ENCODE measurements at regions not wholly inside any gene's neighbourhood (a gene's known extent, or its start where the extent isn't known, plus 50 kb on each side); places are given as distances from the start of the nearest gene placed in this dataset.
"Not testable (repeated sequence)": the region's sequence is repeated elsewhere in the genome, so short reads cannot be mapped to it uniquely, and the experiment has no call there.

DNA sequence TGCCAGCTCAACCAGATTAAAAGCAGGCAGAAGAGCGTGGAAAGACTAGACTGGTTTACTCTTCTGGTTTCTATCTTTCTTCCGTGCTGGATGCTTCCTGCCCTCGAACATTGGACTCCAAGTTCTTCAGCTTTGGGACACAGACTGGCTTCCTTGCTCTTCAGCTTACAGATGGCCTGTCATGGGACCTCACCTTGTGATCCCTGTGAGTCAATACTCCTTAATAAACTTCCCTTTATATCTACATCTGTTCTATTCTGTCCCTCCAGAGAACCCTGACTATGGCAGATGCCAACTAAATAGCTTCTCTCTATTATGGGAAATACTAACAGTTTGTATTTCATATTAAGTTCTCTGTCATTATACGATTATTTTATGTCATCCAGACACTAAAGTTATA lies 609.1 kb downstream of the LMO7 start:
- DNase-seq = no peak

DNA sequence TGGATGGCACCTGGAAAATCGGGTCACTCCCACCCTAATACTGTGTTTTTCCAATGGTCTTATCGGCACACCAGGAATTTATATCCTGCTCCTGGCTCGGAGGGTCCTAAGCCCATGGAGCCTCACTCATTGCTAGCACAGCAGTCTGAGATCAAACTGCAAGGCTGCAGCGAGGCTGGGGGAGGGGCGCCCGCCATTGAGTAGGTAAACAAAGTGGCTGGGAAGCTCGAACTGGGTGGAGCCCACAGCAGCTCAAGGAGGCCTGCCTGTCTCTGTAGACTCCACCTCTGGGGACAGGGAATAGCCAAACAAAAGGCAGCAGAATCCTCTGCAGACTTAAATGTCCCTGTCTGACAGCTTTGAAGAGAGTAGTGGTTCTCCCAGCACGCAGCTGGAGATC lies 607.0 kb downstream of the LMO7 start:
- DNase-seq = not testable (repeated sequence)

DNA sequence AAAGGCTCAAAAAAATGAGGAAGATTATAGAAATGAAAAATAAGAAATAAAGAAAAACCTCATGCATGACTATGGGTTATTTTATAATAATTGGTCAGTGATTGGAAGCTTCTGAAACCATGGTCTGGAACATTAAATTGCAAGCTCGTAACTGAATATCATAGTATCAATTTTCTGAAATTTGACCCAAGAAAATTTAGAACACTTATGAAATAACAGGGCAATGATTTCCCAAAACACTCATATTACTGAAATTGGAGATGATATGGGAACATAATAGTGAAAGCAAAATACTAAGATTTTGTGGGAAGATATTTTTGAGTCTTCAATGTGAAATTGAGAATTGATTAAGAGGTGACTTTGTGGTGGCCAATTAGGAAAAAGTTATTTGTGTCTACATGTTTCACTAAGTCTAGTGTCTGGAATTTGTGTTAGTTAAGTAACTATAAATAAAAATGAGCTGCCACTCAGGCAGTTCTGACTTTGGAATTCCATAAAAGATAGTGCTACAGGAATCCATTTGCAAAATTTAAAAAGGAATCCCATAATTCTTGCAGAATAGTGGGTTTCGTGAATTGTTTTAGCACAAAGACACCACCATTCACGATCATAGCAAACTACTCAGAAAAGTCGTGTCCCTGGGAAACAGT lies 603.0 kb downstream of the LMO7 start:
- DNase-seq = no peak

DNA sequence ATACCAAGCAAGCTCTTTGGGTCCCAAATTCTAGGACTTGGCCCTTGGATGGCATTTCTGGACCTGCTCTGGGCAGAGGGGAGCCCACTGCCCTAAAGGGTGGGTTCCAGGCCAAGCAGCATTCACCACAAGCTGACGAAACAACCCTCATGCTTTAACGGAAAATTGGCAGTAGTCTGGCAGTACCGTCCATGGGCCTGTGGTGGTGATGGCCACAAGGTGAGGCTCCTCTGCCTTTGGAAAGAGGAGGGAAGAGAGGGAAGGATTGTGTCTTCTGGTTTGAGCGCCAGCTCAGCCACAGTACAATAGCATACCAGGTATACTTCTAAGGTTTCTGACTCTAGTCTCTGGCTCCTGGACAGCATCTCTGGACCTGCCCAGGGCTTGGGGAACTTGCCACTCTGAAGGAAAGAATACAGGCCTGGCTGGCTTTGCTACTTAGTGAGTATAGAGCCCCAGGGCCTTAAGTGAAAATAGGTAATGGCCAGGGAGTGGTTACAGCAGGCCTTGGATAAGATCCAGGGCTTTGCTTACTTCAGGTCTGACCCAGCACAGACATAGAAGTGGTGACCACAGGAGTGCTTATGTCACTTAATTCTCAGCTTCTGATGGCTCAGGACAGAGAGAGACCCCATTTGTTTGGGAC lies 595.5 kb downstream of the LMO7 start:
- DNase-seq = no peak

DNA sequence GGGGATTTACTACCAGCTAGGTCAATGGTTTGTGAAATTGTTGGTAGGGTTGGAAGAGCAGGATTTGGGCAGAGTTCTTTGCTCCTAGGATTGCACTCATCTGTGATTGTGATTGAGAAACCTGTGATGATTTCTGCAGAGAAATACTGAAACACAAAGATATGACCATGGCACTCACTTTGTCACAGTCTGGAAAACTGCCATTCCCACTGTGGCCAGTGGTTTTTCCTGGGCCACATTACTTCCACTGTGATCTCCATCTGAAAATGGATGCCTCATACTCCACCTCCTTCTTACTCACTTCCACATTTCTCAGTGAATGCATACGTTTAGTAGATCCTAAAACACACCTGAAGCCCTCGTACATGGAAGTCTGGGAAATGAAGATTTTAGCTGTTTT lies 593.2 kb downstream of the LMO7 start:
- no peak for DNase-seq

DNA sequence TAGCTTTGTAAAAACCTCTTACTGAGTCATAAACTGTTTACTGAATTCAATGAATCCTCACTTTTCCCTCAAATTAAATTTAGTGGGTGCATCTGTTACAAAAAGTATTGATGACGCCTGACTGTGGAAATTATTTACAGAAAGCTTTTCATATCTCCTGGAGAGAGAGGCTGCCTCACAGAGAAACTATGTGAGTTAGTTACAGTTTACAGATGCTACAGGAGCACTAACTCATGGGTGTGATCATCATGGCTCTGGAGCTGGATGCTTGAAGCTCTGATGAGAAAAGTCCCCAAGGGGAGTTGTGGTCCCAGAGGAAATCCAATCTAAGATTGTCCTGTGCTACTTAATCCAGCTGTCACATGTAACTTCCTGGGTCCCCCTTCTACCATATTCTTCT lies 590.8 kb downstream of the LMO7 start:
- DNase-seq = no peak

DNA sequence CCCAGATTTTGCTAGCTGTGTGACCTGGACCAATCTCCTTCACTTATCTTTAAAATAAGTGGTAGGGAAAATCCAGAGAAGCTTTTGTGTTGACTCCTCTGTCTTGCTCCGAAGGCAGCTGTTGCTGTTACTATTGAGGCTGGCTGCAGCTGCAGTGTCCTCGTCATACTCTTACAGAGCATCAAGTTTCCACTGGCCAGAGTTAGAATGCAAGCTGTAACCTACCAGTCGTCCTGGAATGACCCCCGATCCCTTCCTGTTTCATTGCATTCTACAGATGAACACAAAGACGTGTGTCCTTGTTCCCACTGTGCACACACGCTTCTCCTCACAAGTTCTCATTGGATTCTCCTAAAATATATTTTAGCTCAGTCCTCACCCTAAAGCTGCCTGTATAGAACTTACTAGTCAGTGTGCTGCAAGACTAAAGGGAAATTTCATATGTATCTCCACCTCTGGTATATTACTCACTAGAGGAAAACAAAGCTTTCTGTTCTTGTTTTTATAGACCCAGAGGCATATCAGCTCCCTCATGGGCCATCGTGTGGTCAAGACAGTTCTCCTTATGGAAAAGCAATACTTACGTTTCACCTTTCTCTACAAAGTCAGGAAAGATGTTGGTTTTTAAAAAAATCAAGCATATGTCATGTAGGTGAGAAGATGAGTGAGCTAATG lies 589.8 kb downstream of the LMO7 start:
- no peak for DNase-seq

DNA sequence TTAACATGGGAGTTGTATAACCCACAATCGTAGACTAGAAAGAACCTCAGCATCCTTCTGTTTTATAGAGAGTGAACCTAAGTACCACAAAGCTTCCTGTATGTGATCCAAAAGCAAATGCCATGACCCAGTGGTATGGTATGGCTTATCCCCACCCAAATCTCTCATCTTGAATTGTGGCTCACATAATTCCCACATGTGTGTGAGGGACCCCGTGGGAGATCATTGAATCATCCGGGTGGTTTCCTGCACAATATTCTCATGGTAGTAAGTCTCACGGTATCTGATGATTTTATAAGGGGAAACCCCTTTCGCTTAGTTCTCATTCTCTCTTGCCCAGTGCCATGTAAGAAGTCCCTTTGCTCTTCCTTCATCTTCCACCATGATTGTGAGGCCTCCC lies 587.9 kb downstream of the LMO7 start:
- DNase-seq = no peak

DNA sequence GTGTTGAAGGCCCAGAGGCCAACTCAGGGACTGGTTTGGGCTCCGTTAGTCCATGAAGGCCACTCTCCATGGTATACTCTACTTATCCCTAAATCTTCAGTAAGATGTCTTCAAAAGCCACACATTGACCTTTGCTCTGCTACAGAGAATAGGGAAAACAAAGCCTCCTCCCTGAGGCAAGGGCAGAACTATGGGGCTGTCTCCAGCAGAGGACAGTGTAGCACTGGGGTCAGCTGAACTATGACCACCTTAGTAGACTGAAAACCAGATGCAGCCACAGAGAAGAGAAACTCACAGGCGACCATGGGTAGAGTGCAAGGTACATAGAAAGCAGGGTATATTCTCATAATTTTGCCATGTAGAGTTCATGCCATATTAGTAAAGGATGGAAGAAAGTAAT lies 587.4 kb downstream of the LMO7 start:
- no peak for DNase-seq

DNA sequence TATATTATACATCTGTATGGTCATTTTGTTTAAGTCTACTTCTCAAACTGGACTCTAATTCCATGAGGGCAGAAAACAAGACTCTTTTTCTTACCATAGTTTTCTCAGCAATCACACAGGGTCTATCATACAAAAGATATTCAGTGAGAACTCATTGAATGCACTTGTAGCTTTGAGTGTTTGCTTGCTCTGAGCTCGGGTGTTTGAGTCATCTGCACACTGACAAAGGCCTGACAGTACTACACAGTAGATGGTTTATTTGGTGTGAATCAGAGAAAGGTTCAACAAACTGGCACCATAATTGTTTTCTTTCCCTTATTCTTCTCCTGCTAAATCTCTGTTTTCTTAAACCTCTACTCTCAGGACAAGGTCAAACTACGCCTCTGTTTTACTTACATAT lies 586.4 kb downstream of the LMO7 start:
- DNase-seq = no peak

DNA sequence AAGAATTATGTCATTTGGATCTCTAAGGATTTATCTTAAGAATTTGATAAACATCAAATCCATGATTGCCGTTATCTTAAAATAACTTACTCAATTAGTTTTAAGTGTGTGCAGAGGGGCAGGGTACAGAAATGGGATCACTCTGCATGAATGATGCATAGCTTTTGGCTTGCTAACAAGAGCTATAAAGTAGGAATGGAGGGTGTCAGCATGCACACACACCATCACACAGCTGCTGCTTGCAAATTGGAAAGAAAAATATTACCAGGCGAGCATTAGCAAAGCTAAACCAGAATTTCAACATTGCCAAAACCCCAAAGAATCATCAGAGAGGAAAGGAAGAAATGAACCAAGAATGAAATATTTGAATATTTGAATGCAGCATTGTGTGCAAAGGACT lies 580.6 kb downstream of the LMO7 start:
- DNase-seq = no peak

DNA sequence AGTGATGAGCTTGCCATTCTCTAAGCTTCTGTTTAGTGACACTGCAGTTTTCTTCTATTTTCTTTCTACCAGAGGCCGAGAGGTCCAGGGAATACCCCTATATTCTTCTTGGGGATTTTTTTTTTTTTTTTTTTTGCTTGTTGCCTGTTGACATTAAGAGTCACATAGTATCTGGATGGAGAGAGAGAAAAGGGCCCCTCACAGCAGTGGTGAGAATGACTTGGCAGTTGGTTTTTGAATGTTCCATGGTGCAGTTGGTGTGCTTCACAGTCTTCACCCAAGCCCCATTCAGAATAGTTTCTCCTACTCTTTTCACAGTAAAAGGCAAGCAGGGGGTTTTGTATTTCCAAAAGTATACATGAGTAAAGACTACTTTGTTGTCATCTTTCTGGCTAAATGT lies 577.9 kb downstream of the LMO7 start:
- DNase-seq = no peak

DNA sequence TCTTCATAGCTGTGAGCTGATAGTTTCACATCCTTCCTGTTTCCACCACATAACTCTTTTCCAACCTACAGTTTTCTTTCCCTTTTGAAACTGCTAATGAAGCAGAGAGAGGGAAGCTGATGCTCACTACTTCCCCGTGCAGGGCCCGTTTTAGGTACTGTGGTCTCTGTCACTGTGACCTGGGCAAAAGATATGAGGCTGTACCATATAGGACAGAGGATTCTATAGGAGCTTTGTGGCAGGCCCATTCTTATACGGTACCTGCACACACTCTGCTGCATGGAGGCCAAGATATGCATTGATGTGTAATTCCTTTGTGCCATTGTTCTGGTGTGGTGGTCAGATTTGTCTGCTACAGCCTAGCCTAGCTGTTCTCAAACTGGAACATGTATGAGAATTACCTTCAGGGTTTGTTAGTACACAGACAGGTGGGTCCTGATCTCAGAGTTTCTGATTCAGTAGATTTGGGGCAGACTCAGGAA lies 577.3 kb downstream of the LMO7 start:
- DNase-seq = no peak

DNA sequence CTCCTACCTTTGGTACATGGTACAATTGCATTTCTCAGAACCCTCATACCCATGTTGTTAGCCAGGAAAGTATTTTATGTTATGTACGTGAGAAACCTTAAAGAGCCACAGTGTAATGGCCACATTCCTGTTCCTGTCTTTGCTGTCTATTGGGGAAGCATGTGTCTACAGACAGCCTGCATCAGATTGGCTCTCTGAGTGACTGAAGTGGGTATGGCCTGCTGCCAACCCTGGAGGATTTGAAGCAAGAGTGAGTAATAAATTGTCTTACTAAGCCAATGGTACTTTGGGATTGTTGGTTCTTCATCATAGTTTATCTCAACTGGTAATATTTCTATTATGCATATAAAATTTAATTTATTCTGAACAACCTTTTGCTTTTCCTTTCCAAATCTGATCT lies 574.1 kb downstream of the LMO7 start:
- no peak for DNase-seq

DNA sequence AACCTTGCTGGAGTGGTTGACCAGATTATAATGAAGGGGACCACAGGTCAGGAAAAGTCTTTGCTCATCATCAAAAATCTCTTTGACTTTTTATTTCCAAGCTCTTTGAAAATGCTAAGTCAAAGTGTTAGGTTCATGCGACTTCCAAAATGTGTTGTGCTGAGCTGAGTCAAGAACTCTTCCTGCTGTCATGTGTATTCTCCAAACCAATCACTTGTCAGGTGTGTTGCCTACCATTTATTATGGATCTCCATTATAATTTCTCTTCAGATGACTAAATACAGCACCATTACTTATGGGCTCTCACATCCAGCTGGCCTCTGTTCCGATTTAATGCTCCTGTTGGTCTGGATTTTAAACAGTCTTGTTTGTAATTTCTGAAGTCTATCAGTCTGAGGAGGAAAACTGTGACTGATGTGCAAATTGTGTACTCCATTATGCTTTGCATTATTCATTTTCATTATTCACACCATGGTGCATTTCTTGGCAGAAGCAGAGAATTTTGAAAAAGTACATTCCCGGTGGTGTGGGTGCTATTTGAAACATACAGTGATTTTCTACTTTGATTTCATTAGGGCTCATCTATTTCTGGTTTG lies 562.5 kb downstream of the LMO7 start:
- no peak for DNase-seq

DNA sequence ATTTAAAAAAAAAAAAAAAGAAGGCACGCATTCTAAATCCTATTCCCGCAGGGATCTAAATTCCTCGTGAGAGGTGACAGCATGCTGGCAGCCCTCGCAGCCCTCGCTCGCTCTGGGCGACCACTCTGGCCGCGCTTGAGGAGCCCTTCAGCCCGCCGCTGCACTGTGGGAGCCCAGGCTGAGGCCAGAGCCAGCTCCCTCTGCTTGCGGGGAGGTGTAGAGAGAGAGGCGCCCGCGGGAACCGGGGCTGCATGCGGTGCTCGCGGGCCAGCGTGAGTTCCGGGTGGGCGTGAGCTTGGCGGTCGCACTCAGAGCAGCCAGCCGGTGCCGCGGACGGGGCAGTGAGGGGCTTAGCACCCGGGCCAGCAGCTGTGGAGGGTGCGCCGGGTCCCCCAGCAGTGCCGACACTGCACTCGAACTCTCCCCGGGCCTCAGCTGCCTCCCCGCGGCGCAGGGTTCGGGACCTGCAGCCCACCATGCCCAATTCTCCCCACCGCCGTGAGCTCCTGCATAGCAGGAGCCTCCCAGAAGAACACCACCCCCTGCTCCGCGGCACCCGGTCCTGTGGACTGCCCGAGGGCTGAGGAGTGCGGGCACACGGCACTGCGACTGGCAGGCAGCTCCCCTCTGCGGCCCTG lies 553.9 kb downstream of the LMO7 start:
- no peak for DNase-seq

DNA sequence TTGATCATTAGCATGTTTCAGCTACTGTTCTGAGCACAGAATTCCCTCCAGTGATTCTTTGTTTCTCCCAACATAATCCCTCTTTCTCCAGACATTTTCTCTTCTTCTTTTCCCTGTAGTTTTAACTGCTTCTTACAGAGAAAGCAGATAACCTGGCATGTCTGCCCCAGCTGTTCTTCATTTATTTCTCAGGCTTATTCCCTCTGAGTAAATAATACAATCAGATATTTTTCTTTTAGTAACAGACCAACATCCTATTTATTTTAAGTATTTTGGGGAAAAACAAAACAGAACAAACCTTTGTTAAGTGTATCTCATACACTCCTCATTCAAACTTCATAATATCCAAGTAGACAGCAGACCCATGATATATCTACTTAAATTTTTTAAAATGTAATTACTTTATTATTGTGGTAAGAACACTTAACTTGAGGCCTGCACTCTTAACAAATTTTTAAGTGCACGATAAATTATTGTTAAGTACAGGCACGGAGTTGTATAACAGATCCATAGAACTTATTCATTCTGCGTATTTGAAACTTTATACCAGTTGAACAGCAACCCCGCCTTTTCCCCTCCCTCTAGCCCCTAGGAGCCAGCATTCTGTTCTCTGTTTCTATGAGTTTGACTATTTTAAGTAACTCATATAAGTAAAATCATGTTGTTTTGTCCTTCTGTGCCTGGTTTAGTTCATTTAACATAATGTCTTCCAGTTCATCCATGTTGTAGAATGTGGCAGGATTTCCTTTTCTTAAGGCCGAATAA lies 540.0 kb downstream of the LMO7 start:
- no peak for DNase-seq

DNA sequence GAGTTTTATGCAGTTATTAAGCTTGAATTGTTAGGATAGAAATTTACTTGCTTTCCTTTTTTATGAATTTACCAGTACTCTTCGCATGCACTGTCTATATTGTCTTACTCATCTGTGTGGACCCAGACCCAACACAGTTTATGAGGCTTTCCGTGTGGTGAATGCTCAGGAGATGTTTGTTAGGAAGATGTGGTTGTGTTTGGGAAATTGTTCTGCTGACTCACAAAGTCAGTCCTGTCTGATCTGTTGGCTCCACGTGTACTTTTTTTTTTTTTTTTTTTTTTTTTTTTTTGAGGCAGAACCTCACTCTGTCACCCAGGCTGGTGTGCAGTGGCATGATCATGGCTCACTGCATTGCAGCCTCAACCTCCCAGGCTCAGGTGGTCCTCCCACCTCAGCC lies 532.5 kb downstream of the LMO7 start:
- no peak for DNase-seq

DNA sequence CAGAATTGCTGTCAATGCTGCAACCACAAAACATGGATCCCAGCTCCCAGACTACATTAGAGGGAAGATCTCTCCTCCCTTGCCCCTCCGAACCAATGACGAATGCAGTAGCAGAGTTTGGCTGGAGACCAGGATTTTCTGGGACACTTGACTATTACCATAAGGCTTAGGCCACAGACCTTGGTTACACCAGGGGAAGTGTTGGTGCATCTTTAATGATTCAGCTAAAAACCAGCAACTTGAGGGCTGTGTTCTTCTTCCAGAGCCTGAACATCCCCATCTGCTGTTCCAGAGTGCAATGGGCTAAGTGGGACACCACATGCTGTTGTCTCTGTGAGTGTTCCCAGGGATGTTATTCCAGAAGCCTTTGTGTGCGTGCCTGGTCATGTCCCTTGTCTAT lies 528.2 kb downstream of the LMO7 start:
- DNase-seq = no peak

DNA sequence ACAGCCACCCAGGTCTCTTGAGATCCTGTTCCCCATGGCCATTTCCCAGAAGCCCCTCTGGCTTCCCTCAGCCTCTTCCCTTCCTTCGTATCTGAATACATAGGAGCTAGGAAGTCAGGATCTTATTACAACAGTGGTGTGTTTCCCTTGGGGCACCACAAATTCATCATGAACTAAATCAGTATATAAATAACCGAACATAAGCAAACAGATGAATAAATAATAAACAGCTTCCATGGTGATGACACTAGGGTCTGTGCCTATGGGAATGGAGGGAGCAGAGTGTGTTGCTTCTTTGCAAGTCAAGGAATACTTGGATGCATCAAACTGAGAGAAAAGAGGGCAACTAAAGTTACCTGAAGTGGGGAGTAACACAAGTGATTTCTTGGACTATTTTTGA lies 527.6 kb downstream of the LMO7 start:
- no peak for DNase-seq

DNA sequence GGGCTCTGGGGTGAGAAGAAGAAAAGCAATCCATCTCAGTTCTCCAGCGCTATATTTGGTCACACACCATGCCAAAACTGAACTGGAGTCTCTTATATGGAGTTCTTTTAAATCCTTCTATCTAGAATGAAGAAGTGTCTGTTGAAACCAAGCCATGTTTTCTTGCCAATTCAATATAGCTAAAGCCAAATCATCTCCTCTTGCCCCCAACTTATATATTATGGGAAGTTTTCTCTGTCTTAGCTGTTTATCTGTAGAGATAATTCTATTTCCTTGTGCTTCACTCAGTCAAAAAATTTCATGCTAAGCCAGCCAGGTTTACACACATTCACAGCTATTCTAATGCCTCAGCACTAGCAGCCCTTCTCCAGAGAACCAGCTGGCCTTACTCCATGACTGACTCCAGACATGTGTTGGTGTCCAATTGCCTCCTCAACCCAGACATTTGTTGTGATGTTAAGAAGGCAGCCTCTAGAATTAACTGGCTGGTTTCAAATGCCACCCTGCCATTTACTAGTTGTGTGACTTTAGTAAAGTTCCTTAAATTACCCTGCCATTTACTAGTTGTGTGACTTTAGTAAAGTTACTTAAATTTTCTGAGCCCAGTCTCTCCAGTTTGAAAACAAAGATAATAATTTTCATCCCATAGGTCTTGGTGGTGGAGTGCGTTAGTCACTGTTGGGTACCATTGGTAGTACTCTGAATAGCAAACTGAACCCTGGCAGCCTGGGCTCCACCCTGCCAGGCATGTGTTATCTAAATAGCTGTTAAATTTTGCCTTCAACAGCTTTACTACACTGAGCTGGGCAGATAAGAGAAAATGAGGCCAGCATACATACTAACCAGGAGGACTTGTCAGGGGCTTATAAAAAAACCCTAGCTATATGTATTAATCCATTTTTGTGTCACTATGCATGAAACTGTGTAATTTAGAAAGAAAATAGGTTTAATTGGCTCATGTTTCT lies 525.1 kb downstream of the LMO7 start:
- DNase-seq = no peak

DNA sequence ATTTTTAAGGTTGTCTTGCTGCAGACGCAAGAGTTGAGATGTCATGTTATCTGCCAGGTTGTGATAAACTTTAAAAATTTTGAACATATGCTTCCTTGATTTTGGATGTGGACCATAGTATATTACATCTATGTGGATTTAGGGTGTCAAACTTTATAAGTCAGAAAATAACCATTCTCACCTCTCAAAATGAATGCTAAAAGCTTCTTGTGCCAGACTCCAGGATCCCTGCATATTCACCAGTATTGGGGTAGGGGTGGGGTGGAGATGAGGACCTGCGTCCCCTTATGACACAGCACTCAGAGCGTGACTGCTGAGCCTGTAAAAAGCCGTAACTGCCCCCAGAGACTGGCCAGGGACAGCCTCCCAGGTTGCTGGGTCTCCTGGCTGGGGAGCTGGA lies 524.4 kb downstream of the LMO7 start:
- no peak for DNase-seq
